RWPE2 (cell line): ENCODE measurements at regions not wholly inside any gene's neighbourhood (a gene's known extent, or its start where the extent isn't known, plus 50 kb on each side); places are given as distances from the start of the nearest gene placed in this dataset.

ENCODE experiments used
- ATAC-seq: fragments of 200-7000 bp; cut with Tn5 transposase; 3 replicates; pipeline ENCODE4 v1.9.1; 2021; ENCODE audit warnings: low read depth
- DNase-seq: peaks from one replicate; pipeline ENCODE4 v3.0.0-alpha.2; 2020; ENCODE audit warnings: low spot score
- H3K27ac ChIP-seq: fragments of 450-650 bp; 2 replicates; pipeline ENCODE4 v1.5.1; 2017; ENCODE audit warnings: mild to moderate bottlenecking; ENCODE audit not compliant: poor library complexity, severe bottlenecking
- H3K27me3 ChIP-seq: fragments of 250-450 bp; sonication (Bioruptor Pico); 2 replicates; pipeline ENCODE4 v1.5.1; 2021; ENCODE audit warnings: mild to moderate bottlenecking, moderate library complexity; ENCODE audit not compliant: insufficient read depth, poor library complexity, severe bottlenecking
- H3K36me3 ChIP-seq: fragments of 250-450 bp; sonication (Bioruptor Pico); 2 replicates; pipeline ENCODE4 v1.5.1; 2020; ENCODE audit warnings: low read depth, mild to moderate bottlenecking, moderate library complexity
- H3K4me1 ChIP-seq: fragments of 250-450 bp; sonication (Bioruptor Pico); 2 replicates; pipeline ENCODE4 v1.5.1; 2021; ENCODE audit warnings: mild to moderate bottlenecking, moderate library complexity; ENCODE audit not compliant: insufficient read depth, poor library complexity, severe bottlenecking
- H3K4me3 ChIP-seq: fragments of 250-450 bp; sonication (Bioruptor Pico); 2 replicates; pipeline ENCODE4 v1.5.1; 2021; ENCODE audit warnings: mild to moderate bottlenecking, moderate library complexity; ENCODE audit not compliant: severe bottlenecking
- H3K9me3 ChIP-seq: fragments of 250-450 bp; sonication (Bioruptor Pico); 2 replicates; pipeline ENCODE4 v1.5.1; 2021; ENCODE audit warnings: mild to moderate bottlenecking, moderate library complexity; ENCODE audit not compliant: severe bottlenecking
- TF ChIP-seq, protein P1 (sequence below): fragments of 450-650 bp; IDR thresholded peaks from one replicate; pipeline ENCODE4 v1.5.1; 2017; ENCODE audit warnings: mild to moderate bottlenecking, moderate library complexity; ENCODE audit not compliant: poor library complexity, severe bottlenecking

GRCh38 chr12:115508990-115509389, 768.5 kb downstream of the MED13L start:
- H3K4me3 ChIP-seq, result no peak overlapping the region
- H3K27ac ChIP-seq, result no peak overlapping the region
- TF ChIP-seq, protein P1, sequence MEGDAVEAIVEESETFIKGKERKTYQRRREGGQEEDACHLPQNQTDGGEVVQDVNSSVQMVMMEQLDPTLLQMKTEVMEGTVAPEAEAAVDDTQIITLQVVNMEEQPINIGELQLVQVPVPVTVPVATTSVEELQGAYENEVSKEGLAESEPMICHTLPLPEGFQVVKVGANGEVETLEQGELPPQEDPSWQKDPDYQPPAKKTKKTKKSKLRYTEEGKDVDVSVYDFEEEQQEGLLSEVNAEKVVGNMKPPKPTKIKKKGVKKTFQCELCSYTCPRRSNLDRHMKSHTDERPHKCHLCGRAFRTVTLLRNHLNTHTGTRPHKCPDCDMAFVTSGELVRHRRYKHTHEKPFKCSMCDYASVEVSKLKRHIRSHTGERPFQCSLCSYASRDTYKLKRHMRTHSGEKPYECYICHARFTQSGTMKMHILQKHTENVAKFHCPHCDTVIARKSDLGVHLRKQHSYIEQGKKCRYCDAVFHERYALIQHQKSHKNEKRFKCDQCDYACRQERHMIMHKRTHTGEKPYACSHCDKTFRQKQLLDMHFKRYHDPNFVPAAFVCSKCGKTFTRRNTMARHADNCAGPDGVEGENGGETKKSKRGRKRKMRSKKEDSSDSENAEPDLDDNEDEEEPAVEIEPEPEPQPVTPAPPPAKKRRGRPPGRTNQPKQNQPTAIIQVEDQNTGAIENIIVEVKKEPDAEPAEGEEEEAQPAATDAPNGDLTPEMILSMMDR, result no peak
- no peaks in the 10 kb centered on the region for H3K4me1 ChIP-seq
- H3K27me3 ChIP-seq, result no peaks in the 10 kb centered on the region
- H3K9me3 ChIP-seq, result no peaks in the 10 kb centered on the region
- ATAC-seq, result no peak
- DNase-seq, result no peak
- no peaks in the 10 kb centered on the region for H3K36me3 ChIP-seq

DNA sequence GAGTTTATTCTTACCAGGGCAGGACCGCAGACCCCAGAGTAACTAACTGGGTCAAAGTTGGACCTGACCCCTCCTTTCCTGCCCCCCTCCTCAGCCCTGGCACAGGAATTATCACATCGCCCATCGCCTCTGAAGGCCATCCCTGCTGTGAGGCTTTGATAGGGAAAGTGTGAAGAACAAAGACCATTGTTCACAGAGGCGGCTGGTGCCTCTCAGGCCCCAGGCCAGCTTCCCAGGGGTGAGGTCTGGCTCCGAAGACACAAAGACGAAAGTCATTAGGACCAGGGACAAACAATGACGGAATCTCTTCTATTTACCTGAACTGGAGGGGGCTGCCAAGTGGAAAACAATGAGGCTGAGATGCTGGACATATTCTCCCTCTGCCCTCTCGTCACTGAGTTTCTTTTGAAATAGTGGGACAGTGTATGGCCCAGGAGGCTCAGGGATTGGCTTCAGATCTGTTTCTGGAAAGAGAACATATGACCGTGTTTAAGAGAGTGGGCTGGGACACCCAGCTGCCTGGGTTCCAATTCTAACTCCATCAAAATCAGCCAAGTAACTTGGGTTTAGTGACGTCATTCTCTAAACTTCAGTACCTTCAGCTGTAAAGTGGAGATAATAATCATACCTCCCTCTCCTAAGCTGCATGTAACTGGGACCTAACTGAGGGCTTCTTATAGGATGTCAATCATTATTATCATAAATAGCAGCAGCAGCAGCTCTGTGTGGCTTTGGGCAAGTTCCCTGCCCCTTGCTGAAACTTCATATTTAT, 769.4 kb downstream of the MED13L start:
- ATAC-seq, result no peak
- H3K27ac ChIP-seq, result no peak overlapping the region
- no peak for DNase-seq
- no peaks in the 10 kb centered on the region for H3K4me1 ChIP-seq
- TF ChIP-seq, protein P1, result no peak
- H3K4me3 ChIP-seq, result no peak overlapping the region
- H3K36me3 ChIP-seq, result no peaks in the 10 kb centered on the region
- H3K27me3 ChIP-seq, result no peaks in the 10 kb centered on the region
- no peaks in the 10 kb centered on the region for H3K9me3 ChIP-seq

- H3K9me3 ChIP-seq, result no peaks in the 10 kb centered on the region
- TF ChIP-seq, protein P1, result no peak
- no peak overlapping the region for H3K27ac ChIP-seq
- ATAC-seq, result no peak
- H3K4me3 ChIP-seq, result no peak overlapping the region
- H3K36me3 ChIP-seq, result no peaks in the 10 kb centered on the region
- H3K4me1 ChIP-seq, result no peaks in the 10 kb centered on the region
- H3K27me3 ChIP-seq, result no peaks in the 10 kb centered on the region
- DNase-seq, result no peak
Observed at GRCh38 chr12:115507560-115507889, 770.0 kb downstream of the MED13L start.

- H3K36me3 ChIP-seq, result no peaks in the 10 kb centered on the region
- H3K27ac ChIP-seq, result no peak overlapping the region
- TF ChIP-seq, protein P1, result no peak
- H3K4me3 ChIP-seq, result no peak overlapping the region
- ATAC-seq (peak; percentile 54; the same call in 1 of the 3 replicates), DNase-seq (no peak)
- no peaks in the 10 kb centered on the region for H3K4me1 ChIP-seq
- no peaks in the 10 kb centered on the region for H3K9me3 ChIP-seq
- H3K27me3 ChIP-seq, result no peaks in the 10 kb centered on the region
Observed at GRCh38 chr12:115506822-115507559, 770.5 kb downstream of the MED13L start.
